AG10803 (cell line): ENCODE measurements at regions not wholly inside any gene's neighbourhood (a gene's known extent, or its start where the extent isn't known, plus 50 kb on each side); places are given as distances from the start of the nearest gene placed in this dataset.

Source experiments
- DNase-seq: peaks from one replicate; pipeline ENCODE4 v3.0.0; 2010; ENCODE audit warnings: low read depth
- H3K4me3 ChIP-seq: 2 replicates; pipeline ENCODE4 v1.5.1; 2011; ENCODE audit warnings: mild to moderate bottlenecking, low read length, control low read depth
- TF ChIP-seq, protein P1 (sequence below): conservative IDR thresholded peaks from 2 replicates; pipeline ENCODE4 v1.5.1; 2011; ENCODE audit warnings: mild to moderate bottlenecking, low read length, control low read depth, inconsistent platforms

DNA sequence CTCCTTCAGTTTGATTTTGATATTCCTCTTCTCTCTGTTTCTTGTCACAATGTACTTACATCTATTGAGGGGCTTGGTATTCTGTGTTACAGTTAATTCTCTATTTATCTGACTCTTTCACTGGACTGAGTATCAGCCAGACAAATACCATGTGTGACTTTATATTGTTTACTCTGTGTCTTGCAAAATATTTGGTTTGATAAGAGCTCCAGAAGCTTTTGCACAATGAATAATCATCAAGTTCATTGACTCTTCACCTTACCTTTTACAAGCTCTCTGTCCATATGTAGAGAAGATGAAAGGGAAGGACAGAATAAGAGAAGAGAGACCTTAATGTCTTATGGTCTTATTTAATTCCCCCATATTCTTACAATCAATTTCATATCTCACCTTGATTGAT lies 877.7 kb upstream of the CDH8 start:
- TF ChIP-seq, protein P1, sequence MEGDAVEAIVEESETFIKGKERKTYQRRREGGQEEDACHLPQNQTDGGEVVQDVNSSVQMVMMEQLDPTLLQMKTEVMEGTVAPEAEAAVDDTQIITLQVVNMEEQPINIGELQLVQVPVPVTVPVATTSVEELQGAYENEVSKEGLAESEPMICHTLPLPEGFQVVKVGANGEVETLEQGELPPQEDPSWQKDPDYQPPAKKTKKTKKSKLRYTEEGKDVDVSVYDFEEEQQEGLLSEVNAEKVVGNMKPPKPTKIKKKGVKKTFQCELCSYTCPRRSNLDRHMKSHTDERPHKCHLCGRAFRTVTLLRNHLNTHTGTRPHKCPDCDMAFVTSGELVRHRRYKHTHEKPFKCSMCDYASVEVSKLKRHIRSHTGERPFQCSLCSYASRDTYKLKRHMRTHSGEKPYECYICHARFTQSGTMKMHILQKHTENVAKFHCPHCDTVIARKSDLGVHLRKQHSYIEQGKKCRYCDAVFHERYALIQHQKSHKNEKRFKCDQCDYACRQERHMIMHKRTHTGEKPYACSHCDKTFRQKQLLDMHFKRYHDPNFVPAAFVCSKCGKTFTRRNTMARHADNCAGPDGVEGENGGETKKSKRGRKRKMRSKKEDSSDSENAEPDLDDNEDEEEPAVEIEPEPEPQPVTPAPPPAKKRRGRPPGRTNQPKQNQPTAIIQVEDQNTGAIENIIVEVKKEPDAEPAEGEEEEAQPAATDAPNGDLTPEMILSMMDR = no peak
- DNase-seq = no peak
- H3K4me3 ChIP-seq = no peak overlapping the region

GRCh38 chr16:62913333-62913732 lies 877.1 kb upstream of the CDH8 start:
- TF ChIP-seq, protein P1 = no peak

DNA sequence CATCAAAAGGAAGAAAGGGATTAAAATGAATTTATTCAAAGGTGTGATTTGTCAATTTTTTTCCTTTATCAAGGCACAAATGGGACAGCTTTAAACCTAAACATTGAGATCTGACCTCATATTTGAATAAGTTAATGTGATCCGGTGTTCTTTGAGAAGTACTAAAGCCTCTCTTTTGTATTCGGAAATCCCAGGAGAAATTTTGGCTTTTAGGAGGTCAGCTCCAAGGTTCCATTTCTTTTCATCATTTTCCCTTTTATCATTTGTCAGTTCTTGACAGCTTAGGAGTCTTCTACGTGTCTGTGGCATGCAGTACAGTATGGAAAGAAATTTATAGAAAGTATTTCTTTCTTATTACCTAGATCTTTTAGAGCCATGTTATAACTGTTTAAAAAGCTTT lies 873.4 kb upstream of the CDH8 start:
- TF ChIP-seq, protein P1 = no peak
- H3K4me3 ChIP-seq = no peak overlapping the region
- no peak for DNase-seq

More at GRCh38 chr16:62913333-62913732, 877.1 kb upstream of the CDH8 start:
- no peak for DNase-seq
- H3K4me3 ChIP-seq = no peak overlapping the region

- DNase-seq = no peak
- no peak overlapping the region for H3K4me3 ChIP-seq
- TF ChIP-seq, protein P1 = no peak
Measured at GRCh38 chr16:62907562-62907961, 871.3 kb upstream of the CDH8 start.

GRCh38 chr16:62903961-62904502 lies 867.8 kb upstream of the CDH8 start:
- DNase-seq = no peak
- no peak overlapping the region for H3K4me3 ChIP-seq
- TF ChIP-seq, protein P1 = no peak

DNA sequence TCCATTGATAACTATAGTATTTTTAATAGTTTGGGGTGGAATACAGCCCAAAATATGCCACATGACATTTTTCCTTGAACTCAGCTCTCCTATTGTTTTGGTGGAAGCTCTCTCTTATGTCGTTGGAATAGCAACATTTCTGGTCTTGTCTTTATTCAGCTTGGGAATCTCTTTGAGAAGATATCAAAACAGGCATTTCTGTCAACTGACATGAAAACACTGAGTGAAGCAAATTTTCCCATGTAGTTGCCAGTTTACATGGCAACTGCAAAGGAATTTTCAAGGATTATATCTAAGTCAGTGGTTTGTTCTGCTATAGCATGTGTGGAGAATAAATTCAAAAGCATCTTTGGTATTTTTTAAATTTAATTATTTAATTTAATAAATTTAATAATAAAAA lies 863.5 kb upstream of the CDH8 start:
- DNase-seq = no peak
- TF ChIP-seq, protein P1 = no peak
- no peak overlapping the region for H3K4me3 ChIP-seq

GRCh38 chr16:62889097-62889496 lies 852.9 kb upstream of the CDH8 start:
- no peak for DNase-seq

More at GRCh38 chr16:62889097-62889496, 852.9 kb upstream of the CDH8 start:
- TF ChIP-seq, protein P1 = no peak
- H3K4me3 ChIP-seq = no peak overlapping the region
